Kidney epithelial cell (primary cell): ENCODE measurements at regions not wholly inside any gene's neighbourhood (a gene's known extent, or its start where the extent isn't known, plus 50 kb on each side); places are given as distances from the start of the nearest gene placed in this dataset.

Experiments used
- DNase-seq: peaks from one replicate; pipeline ENCODE4 v3.0.0-alpha.2; 2010; ENCODE audit warnings: low read depth
- H3K27me3 ChIP-seq: 2 replicates; pipeline ENCODE4 v1.6.0; 2011; ENCODE audit warnings: low read length; ENCODE audit not compliant: control insufficient read depth, insufficient read depth
- H3K36me3 ChIP-seq: 2 replicates; pipeline ENCODE4 v1.5.1; 2011; ENCODE audit warnings: low read length; ENCODE audit not compliant: control insufficient read depth, insufficient read depth
- H3K4me3 ChIP-seq: 2 replicates; pipeline ENCODE4 v1.5.1; 2011; ENCODE audit warnings: low read depth, mild to moderate bottlenecking, control low read depth, low read length
- CTCF ChIP-seq: IDR thresholded peaks from 2 replicates; pipeline ENCODE4 v1.5.1; 2011; ENCODE audit warnings: mild to moderate bottlenecking, moderate library complexity, low read length, control low read depth, inconsistent platforms; ENCODE audit not compliant: insufficient read depth, poor library complexity, severe bottlenecking

DNA sequence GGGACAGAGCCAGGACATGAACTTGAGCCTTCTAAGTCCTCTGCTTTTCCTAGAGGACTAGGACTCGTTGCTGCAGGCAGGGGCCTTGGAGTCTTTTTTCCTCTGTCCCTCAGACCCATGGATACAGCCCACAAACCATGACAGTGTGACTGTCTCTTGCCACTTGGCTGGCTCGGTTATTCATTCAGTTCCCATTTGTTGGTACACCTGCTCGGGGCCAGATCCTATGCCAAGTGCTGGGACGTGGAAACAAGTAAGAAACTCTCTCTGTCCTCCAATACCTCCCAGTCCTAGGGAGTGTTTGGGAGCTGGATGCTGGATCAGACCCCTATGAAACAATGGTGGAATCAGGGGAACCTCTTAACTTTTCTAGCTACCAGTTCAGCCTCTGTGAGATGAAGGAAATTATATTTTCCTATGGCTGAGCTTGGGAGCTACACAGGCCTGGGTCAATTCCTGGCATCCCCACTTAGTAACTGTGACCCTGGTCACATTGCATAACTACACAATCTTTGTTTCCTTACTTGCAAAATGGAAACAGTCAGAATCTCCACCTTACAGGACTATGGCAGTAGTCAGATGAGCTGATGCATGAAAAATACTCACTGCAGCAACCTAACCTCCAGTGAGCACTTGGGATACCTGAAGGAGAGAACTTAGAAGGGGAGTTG, 106.3 kb upstream of the VRK1 start:
- no peak for DNase-seq
- TF ChIP-seq CTCF = no peak
- H3K4me3 ChIP-seq = no peak overlapping the region
- no peaks in the 10 kb centered on the region for H3K27me3 ChIP-seq
- H3K36me3 ChIP-seq = no peaks in the 10 kb centered on the region

- Histone ChIP-seq H3K36me3 (no peaks in the 10 kb centered on the region), H3K27me3 (no peaks in the 10 kb centered on the region), H3K4me3 (no peak overlapping the region)
- no peak for TF ChIP-seq CTCF
- no peak for DNase-seq
Measured at GRCh38 chr14:96693252-96693820, 103.8 kb upstream of the VRK1 start.

DNA sequence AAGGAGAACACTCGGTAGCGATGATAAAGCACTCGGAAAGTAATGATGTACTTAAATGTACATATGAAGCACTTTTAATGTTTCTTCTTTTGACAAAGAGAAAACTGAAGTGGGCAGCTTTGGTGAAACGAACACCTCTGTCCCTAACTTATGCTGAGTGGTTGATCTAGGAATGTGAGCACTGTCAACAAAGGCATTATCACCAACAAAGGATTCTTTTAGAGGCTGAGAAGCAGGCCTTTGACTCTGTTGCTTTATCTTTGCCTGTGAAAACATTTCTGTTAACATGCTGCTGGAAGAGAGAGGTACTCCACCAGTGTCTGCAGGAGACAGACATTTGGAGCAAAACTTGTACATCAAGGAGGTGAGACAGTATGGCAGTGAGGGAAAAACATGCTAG, 103.2 kb upstream of the VRK1 start:
- no peak overlapping the region for H3K4me3 ChIP-seq
- H3K36me3 ChIP-seq = no peaks in the 10 kb centered on the region
- no peak for DNase-seq
- no peaks in the 10 kb centered on the region for H3K27me3 ChIP-seq
- TF ChIP-seq CTCF = no peak

- no peak for TF ChIP-seq CTCF
- Histone ChIP-seq H3K27me3 (no peaks in the 10 kb centered on the region), H3K4me3 (no peak overlapping the region), H3K36me3 (no peaks in the 10 kb centered on the region)
- no peak for DNase-seq
Measured at GRCh38 chr14:96698960-96699539, 98.1 kb upstream of the VRK1 start.

DNA sequence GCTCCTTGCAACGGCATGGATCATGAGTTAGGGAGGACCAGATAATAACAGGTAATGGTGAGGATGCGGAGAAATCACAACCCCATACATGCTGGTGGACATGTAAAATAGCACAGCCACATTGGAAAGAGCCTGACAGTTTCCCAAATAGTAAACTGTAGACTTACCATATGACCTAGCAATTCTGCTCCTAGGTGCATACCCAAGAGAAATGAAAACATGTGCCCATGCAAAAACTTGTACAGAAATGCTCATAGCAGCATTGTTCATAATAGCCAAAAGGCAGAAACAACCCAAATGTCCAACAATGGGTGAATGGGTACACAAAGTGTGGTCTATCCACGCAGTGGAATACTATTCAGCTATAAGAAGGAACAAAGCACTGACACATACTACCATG, 97.5 kb upstream of the VRK1 start:
- Histone ChIP-seq H3K4me3 (no peak overlapping the region), H3K27me3 (no peaks in the 10 kb centered on the region), H3K36me3 (no peaks in the 10 kb centered on the region)
- TF ChIP-seq CTCF = no peak
- DNase-seq = no peak
